ENCODE measurements at regions not wholly inside any gene's neighbourhood (a gene's known extent, or its start where the extent isn't known, plus 50 kb on each side); places are given as distances from the start of the nearest gene placed in this dataset.
"Not testable (repeated sequence)": the region's sequence is repeated elsewhere in the genome, so short reads cannot be mapped to it uniquely, and the experiment has no call there.

DNA sequence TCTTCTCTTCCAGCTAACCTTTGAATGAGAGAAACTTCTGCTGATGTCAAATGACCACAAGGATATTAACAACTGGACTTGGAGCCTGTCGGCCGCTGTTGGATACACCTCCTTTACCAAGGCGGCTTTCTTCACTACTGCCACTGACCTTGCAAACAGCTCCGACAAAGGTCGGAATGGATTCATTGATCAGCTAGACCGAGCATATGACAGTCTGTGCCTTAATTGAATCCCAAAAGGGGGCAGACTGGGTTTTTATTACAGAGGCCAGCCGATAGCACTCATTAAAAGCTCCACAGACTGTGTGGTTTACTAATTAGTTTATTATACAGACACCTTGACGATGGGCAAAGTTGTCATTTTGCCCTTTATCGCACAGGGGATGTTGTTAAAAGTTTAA is 394.5 kb downstream of the RERGL start:
- no peak for DNase-seq (ENCODE audit: low spot score)

GRCh38 chr12:17691369-17691768 is 398.6 kb downstream of the RERGL start:
- DNase-seq (ENCODE audit: low spot score): no peak

DNA sequence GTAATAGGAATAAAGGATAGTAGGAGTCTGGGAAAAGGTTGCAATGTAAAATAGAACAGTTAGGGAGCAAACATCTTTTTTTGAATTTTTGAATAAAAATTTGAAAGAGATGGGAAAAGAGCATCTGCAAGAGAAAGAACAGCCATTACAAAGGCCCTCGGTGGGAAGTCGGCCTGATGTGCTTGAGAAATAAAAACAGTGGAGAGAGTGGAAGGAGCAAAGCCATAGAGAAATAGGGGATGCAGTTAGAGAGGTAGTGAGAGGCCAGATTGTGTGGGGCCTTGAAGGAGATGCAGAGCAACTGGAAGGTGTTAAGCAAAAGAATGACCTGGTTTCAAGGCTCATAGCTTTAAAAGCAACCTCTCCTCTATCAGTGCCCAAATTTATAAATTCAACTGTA is 409.8 kb downstream of the RERGL start:
- no peak for DNase-seq (ENCODE audit: low spot score)

GRCh38 chr12:17666641-17667324 is 423.2 kb downstream of the RERGL start:
- no peak for DNase-seq (ENCODE audit: low spot score)

DNA sequence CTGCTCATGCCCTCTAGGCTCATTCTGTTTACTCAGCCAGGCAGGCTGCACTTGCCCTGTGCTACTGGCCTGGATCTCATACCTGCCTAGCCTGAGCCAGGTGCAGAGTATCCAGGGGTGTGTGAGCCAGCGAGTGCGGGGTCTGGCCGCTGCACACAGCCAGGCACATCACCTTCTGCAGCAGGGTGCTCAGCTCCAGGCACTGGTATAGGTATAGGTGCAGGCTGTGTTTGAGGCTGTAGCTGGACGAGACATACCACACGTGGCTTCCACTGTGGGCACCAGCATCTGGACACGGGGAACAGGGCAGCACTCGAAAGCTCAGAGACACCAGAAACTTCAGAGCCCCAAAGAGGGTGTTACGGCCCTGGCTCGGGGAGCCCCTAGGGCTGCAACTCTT is 424.2 kb downstream of the RERGL start:
- DNase-seq (ENCODE audit: low spot score): no peak

- no peak for DNase-seq (ENCODE audit: low spot score)
Observed at GRCh38 chr12:17661250-17661649, 428.7 kb downstream of the RERGL start.

DNA sequence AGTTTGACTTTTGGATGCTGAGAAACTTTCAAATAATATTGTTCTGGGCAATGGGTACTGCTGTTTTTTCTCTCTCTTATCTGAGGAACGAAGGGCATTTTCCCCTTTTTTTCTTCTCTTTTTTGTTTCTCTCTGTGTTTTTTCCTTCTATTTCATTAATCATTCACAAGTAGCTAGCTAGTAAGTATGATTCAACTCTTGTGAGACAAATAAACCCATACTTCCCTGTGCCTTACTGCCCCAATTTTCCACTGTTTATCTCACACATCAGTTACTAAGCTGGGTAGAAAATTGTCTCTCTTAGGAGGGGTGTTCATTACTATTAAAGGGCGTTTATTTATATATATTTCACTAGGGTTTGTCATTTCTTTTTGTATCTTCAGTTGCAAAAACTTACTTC is 437.6 kb downstream of the RERGL start:
- no peak for DNase-seq (ENCODE audit: low spot score)

DNA sequence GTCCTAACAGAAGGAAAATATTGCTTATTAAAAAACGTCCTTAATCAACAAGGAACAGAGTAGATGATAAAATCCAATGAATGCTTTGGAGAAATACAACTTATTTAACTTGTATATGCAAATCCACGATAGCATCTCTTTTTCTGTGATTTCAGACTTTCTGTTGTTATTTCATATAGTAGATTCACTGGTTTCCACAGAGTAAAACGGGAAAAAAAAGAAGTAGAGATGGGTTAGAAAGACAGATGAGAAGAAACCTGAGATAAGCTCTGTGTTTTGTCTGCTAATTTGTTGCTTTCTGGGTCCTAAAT is 447.7 kb downstream of the RERGL start:
- no peak for DNase-seq (ENCODE audit: low spot score)

GRCh38 chr12:17640615-17641014 is 449.4 kb downstream of the RERGL start:
- no peak for DNase-seq (ENCODE audit: low spot score)

GRCh38 chr12:17618831-17619230 is 471.2 kb downstream of the RERGL start:
- DNase-seq (ENCODE audit: low spot score): no peak

DNA sequence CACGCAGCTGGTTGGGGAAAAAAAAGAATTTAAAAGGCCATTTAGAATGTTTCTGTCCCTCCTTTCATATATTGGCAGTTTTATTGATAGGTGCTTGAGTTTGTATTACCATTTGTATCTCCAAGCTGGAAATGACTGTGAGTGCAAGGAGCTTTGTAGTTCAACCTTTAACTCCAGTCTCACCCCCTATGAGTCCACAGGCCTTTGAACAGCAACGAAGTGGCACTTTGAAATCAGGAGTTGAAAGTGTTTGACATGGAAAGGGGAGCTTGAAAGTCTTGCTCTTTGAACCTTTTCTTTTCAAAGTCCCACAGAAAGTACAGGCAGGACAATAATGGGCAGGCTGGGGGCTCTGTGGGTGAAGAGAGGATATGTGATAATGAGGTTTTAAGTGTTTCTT is 480.3 kb downstream of the RERGL start:
- DNase-seq (ENCODE audit: low spot score): no peak

DNA sequence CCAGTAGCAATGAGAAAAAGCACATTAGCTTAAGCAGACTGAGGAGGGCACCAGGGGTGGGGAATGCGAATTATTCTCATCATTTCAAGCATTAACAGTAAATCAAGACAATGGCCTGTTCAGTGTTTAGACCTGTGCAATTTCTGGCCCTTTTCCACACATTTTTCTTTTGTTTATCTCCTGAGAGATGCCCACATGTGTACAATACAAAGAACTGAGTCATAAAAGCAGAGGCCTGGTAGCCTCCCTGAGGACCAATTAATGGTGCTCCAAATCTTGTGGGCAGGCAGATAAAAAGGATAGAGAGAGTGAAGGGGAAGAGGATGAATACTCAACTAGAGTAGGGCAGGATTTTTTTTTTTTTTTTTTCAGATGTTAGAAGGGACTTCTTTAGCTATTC is 480.8 kb downstream of the RERGL start:
- no peak for DNase-seq (ENCODE audit: low spot score)

- DNase-seq (ENCODE audit: low spot score): no peak
Observed at GRCh38 chr12:17595111-17595510, 494.9 kb downstream of the RERGL start.

- DNase-seq (ENCODE audit: low spot score): no peak
Observed at GRCh38 chr12:17593715-17594406, 496.1 kb downstream of the RERGL start.

DNA sequence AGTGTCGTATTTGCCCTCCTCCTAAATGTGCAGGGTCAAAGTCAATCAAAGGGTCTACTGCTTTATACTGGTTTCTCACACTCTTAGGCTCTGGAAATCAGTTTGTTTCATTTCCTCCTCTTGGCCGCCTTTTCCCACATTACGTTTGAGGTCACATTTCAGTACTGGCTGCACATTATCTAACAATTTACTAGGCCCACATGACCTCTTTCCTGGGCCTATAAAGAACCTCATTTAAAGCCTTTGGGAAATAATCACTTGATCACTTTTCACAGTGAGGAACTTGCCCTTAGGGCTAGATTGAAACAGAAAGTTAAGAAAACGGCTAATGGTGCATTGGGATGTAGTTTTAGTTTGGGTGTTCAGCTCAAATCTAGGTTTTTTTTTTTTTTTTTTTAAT is 497.5 kb downstream of the RERGL start:
- DNase-seq (ENCODE audit: low spot score): no peak

DNA sequence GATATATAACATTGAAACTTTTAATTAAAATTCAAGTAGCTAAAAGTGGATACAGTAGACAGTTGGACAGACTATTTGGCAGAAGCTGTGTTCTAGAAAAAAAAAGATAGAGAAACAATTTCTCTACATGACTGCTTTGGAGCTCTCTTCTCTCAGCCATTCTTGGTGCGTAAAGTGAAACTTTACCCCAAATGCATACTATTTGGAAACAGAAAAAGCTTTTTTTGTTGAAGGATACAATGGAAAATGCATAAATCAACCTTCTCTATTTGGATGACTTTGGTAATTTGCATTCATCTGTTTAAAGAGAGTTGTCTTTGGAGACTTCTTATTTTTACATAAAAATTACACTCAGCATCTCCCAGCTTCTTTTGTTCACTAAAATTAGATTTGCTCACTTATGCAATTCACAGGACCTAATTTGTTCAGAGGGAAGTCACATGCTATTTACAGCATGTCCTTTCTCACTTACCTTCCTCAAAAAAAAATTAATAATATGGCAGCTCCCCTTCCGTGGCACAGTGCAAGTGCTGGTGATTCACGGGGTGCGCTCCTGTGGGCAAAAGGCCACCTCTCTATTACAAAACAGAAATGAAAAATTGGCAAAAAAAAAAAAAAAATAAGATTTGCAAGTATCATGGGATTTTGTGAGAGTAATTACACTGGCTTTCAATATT is 498.9 kb downstream of the RERGL start:
- no peak for DNase-seq (ENCODE audit: low spot score)

DNA sequence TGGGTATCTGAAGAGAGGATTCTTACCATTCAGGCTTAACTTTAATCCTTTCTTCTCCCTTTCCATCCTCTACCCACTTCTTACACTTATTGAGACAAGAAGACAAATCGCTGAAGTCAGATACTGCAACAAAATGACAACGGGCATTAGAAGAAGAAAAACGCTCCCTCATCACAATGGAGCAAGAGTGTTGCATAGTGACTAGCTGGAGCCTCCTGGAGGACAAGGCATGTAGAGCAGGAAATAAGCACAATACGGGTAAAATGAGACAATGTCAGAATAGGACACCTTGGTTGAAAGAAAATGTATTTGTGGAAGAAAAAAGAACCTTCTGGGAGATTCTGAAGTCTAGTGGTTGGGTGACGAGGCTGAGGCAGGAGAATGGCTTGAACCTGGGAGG is 501.0 kb downstream of the RERGL start:
- DNase-seq (ENCODE audit: low spot score): no peak

DNA sequence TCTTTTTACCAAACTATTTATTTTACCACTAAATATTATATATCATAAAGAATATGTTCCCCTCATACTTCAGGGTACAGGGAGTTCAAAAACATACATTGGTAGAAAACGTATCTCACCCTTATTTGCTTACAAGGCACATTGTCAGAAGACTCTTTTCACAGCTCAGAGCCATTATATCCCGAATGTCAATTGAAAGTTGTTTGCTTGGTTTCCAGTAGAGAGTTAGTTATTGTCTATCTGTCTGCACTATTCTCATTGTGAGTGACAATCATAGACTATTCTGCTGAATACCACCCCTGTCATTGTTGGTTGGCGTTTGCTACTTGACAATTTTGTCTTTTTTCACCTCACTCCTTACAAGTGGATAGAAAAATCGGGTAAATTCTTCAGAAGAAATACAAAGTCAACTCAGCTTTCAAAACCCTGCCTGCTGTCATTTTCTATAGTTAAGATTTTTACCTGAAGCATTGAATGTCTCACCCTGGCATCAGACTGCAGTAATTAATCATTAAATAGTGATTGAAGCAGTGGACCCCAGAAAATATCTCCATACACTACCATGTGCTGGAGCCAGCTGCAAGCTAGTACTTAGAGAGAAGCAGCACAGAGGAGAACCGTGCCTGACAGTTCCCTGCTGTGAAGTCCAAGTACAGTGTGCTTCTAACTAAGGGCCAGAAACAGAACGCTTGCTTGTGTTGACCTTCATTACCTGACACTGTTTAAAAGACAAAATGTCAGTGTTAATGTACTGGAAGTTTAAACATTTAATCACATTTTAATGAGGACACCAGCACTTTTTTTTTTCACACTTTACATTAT is 510.6 kb downstream of the RERGL start:
- DNase-seq (ENCODE audit: low spot score): no peak

- no peak for DNase-seq (ENCODE audit: low spot score)
Observed at GRCh38 chr12:17577405-17577804, 512.6 kb downstream of the RERGL start.

- no peak for DNase-seq (ENCODE audit: low spot score)
Observed at GRCh38 chr12:17572250-17572649, 517.7 kb downstream of the RERGL start.

- no peak for DNase-seq (ENCODE audit: low spot score)
Observed at GRCh38 chr12:17571047-17571446, 518.9 kb downstream of the RERGL start.

GRCh38 chr12:17564630-17565029 is 525.4 kb downstream of the RERGL start:
- not testable (repeated sequence) for DNase-seq (ENCODE audit: low spot score)

- DNase-seq (ENCODE audit: low spot score): no peak
Observed at GRCh38 chr12:17550011-17550410, 540.0 kb downstream of the RERGL start.

Data from germinal center (tissue), 1 donor.